C4-2B (cell line): ENCODE measurements at regions not wholly inside any gene's neighbourhood (a gene's known extent, or its start where the extent isn't known, plus 50 kb on each side); places are given as distances from the start of the nearest gene placed in this dataset.

Experiments used
- CTCF ChIP-seq: fragments of 450-650 bp; conservative IDR thresholded peaks from 2 replicates; pipeline ENCODE4 v1.5.1; 2017; ENCODE audit warnings: mild to moderate bottlenecking
- ZFX ChIP-seq: fragments of 450-650 bp; IDR thresholded peaks from 2 replicates; pipeline ENCODE4 v1.6.1; 2017

- TF ChIP-seq CTCF = no peak
- no peak for TF ChIP-seq ZFX
Measured at GRCh38 chr4:26067035-26067434, 153.0 kb downstream of the SMIM20 start.
